ENCODE measurements at regions not wholly inside any gene's neighbourhood (a gene's known extent, or its start where the extent isn't known, plus 50 kb on each side); places are given as distances from the start of the nearest gene placed in this dataset.
"Not testable (repeated sequence)": the region's sequence is repeated elsewhere in the genome, so short reads cannot be mapped to it uniquely, and the experiment has no call there.

GRCh38 chr7:98763441-98763840 is 106.4 kb downstream of the TMEM130 start (continued):
- no peak for TF ChIP-seq ZNF114 (CRISPR knock-in tag; IDR thresholded peaks at IDR 0.05)
- TF ChIP-seq POLR2AphosphoS5 (IDR thresholded peaks at IDR 0.05; ENCODE audit: low read depth): no peak
- TF ChIP-seq EZH2phosphoT487 (IDR thresholded peaks at IDR 0.05; ENCODE audit: unreplicated experiment): no peak
- TF ChIP-seq CREB1 (CRISPR knock-in tag; IDR thresholded peaks at IDR 0.05; ENCODE audit: low read depth): no peak
- TF ChIP-seq, protein P1, sequence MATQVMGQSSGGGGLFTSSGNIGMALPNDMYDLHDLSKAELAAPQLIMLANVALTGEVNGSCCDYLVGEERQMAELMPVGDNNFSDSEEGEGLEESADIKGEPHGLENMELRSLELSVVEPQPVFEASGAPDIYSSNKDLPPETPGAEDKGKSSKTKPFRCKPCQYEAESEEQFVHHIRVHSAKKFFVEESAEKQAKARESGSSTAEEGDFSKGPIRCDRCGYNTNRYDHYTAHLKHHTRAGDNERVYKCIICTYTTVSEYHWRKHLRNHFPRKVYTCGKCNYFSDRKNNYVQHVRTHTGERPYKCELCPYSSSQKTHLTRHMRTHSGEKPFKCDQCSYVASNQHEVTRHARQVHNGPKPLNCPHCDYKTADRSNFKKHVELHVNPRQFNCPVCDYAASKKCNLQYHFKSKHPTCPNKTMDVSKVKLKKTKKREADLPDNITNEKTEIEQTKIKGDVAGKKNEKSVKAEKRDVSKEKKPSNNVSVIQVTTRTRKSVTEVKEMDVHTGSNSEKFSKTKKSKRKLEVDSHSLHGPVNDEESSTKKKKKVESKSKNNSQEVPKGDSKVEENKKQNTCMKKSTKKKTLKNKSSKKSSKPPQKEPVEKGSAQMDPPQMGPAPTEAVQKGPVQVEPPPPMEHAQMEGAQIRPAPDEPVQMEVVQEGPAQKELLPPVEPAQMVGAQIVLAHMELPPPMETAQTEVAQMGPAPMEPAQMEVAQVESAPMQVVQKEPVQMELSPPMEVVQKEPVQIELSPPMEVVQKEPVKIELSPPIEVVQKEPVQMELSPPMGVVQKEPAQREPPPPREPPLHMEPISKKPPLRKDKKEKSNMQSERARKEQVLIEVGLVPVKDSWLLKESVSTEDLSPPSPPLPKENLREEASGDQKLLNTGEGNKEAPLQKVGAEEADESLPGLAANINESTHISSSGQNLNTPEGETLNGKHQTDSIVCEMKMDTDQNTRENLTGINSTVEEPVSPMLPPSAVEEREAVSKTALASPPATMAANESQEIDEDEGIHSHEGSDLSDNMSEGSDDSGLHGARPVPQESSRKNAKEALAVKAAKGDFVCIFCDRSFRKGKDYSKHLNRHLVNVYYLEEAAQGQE (IDR thresholded peaks at IDR 0.05; ENCODE audit: unreplicated experiment): no peak

GRCh38 chr7:98764946-98765345 is 104.9 kb downstream of the TMEM130 start:
- Mint-ChIP-seq H3K9me3 (no peaks in the 10 kb centered on the region), H3K27me3 (ENCODE audit: insufficient read depth, low read depth, poor library complexity) (peaks cover 9% of the 10 kb centered on the region), H3K27ac (no peak overlapping the region), H3K4me3 (no peak overlapping the region), H3K4me1 (peaks cover 4% of the 10 kb centered on the region), H3K36me3 (ENCODE audit: low read depth) (no peaks in the 10 kb centered on the region; the same call in 2 of the 3 replicates)
- Histone ChIP-seq H4K20me1 (replicated peaks; ENCODE audit: insufficient read depth) (no peaks in the 10 kb centered on the region), H3K4me3 (no peak overlapping the region), H3F3A (replicated peaks; ENCODE audit: low read depth) (no peaks in the 10 kb centered on the region), H2AFZ (no peak overlapping the region), H3K4me2 (no peak overlapping the region), H3K27ac (ENCODE audit: low read depth) (no peak overlapping the region), H3K36me3 (ENCODE audit: insufficient read depth) (no peaks in the 10 kb centered on the region), H3K4me1 (ENCODE audit: insufficient read depth) (no peaks in the 10 kb centered on the region), H3K27me3 (ENCODE audit: insufficient read depth) (no peaks in the 10 kb centered on the region), H3K79me2 (replicated peaks; ENCODE audit: insufficient read depth) (no peaks in the 10 kb centered on the region), H3K9me2 (ENCODE audit: insufficient read depth) (no peaks in the 10 kb centered on the region)
- DNase-seq (ENCODE audit: low spot score): no peak
- ATAC-seq: no peak
- TF ChIP-seq JUNB (IDR thresholded peaks at IDR 0.05; ENCODE audit: unreplicated experiment): no peak
- TF ChIP-seq NANOG (IDR thresholded peaks at IDR 0.05; ENCODE audit: borderline replicate concordance): no peak
- TF ChIP-seq ZNF114 (CRISPR knock-in tag; IDR thresholded peaks at IDR 0.05): no peak
- TF ChIP-seq, protein P1 (IDR thresholded peaks at IDR 0.05; ENCODE audit: unreplicated experiment): no peak

DNA sequence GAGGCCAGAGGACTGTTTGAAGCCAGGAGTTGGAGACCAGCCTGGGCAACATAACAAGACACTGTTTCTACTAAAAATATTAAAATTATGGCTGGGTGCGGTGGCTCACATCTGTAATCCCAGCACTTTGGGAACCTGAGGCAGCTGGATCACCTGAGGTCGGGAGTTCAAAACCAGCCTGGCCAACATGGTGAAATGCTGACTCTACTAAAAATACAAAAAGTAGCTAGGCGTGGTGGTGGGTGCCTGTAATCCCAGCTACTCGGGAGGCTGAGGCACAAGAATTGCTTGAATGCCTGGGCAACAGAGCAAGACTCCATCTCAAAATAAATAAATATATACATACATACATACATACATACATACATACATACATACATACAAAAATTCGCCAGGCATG is 99.7 kb downstream of the TMEM130 start:
- H3K4me3 Mint-ChIP-seq; H3K79me2 ChIP-seq (replicated peaks; ENCODE audit: insufficient read depth); H3K4me3 ChIP-seq; ATAC-seq; H3K27me3 ChIP-seq (ENCODE audit: insufficient read depth); H3K36me3 Mint-ChIP-seq (ENCODE audit: low read depth); H3K9me3 Mint-ChIP-seq; H3K4me2 ChIP-seq; H3K36me3 ChIP-seq (ENCODE audit: insufficient read depth); H3K27ac ChIP-seq (ENCODE audit: low read depth); H4K20me1 ChIP-seq (replicated peaks; ENCODE audit: insufficient read depth); DNase-seq (ENCODE audit: low spot score); H3F3A ChIP-seq (replicated peaks; ENCODE audit: low read depth); H3K27ac Mint-ChIP-seq; H3K9me2 ChIP-seq (ENCODE audit: insufficient read depth): not testable (repeated sequence)
- Histone ChIP-seq H3K4me1 (ENCODE audit: insufficient read depth) (peaks cover 18% of the 10 kb centered on the region), H2AFZ (peak overlapping the region; percentile 32; the same call in 1 of the 2 replicates)
- Mint-ChIP-seq H3K4me1 (peaks cover 28% of the 10 kb centered on the region), H3K27me3 (ENCODE audit: insufficient read depth, low read depth, poor library complexity) (peaks cover 16% of the 10 kb centered on the region)
